ENCODE measurements at regions not wholly inside any gene's neighbourhood (a gene's known extent, or its start where the extent isn't known, plus 50 kb on each side); places are given as distances from the start of the nearest gene placed in this dataset.

GRCh38 chr4:17336524-17336961 lies 175.3 kb downstream of the QDPR start:
- no peak overlapping the region for H3K4me2 ChIP-seq (ENCODE audit: low read length)
- no peak overlapping the region for H3K4me3 ChIP-seq (ENCODE audit: low read depth, low read length)
- DNase-seq, result no peak
- H3K14ac ChIP-seq (ENCODE audit: low read length), result no peak overlapping the region
- H3K4ac ChIP-seq (ENCODE audit: low read depth, low read length), result no peak overlapping the region
- no CpG with 5 or more reads among the region's 10 CpGs for WGBS (ENCODE audit: extremely low coverage, insufficient coverage, insufficient read length)
- no peak overlapping the region for H3K23ac ChIP-seq (ENCODE audit: low read length)
- no peak overlapping the region for H2BK120ac ChIP-seq (ENCODE audit: insufficient read depth, low read length, poor library complexity)
- no peak overlapping the region for H3K9ac ChIP-seq (ENCODE audit: low read length)
- no peak overlapping the region for H2BK12ac ChIP-seq (ENCODE audit: low read length)
- no peak overlapping the region for H2AK5ac ChIP-seq (ENCODE audit: low read length)
- H3K27ac ChIP-seq (ENCODE audit: low read depth, low read length), result no peak overlapping the region
- H3K9me3 ChIP-seq (ENCODE audit: insufficient read depth, low read depth, low read length), result no peaks in the 10 kb centered on the region
- H4K8ac ChIP-seq (ENCODE audit: low read depth, low read length), result no peak overlapping the region
- H3K36me3 ChIP-seq (ENCODE audit: control insufficient read depth in 1 of 2, insufficient read depth in 2 of 2, low read length in 2 of 2), result no peaks in the 10 kb centered on the region
- H3K4me1 ChIP-seq (ENCODE audit: control insufficient read depth in 1 of 2, insufficient read depth in 2 of 2, low read length in 2 of 2), result no peaks in the 10 kb centered on the region
- no peaks in the 10 kb centered on the region for H3K79me2 ChIP-seq (ENCODE audit: control insufficient read depth, insufficient read depth, low read length, poor library complexity)
- no peak overlapping the region for H4K91ac ChIP-seq (ENCODE audit: low read depth, low read length)
- no peak overlapping the region for H3K18ac ChIP-seq (ENCODE audit: low read length)
- H2AFZ ChIP-seq (ENCODE audit: insufficient read depth, low read length, poor library complexity), result no peak overlapping the region
- no peak overlapping the region for H4K12ac ChIP-seq (ENCODE audit: low read depth, low read length)
- no peak overlapping the region for H2BK5ac ChIP-seq (ENCODE audit: low read depth, low read length, poor library complexity)
- H3K27me3 ChIP-seq (ENCODE audit: insufficient read depth, low read length), result no peaks in the 10 kb centered on the region
- H3K79me1 ChIP-seq (ENCODE audit: low read length), result no peaks in the 10 kb centered on the region

GRCh38 chr4:17336069-17336468 lies 175.8 kb downstream of the QDPR start:
- no peaks in the 10 kb centered on the region for H3K79me2 ChIP-seq (ENCODE audit: control insufficient read depth, insufficient read depth, low read length, poor library complexity)
- H2AFZ ChIP-seq (ENCODE audit: insufficient read depth, low read length, poor library complexity), result no peak overlapping the region
- no peak overlapping the region for H3K4me2 ChIP-seq (ENCODE audit: low read length)
- H2AK5ac ChIP-seq (ENCODE audit: low read length), result no peak overlapping the region
- no peaks in the 10 kb centered on the region for H3K9me3 ChIP-seq (ENCODE audit: insufficient read depth, low read depth, low read length)
- no peak overlapping the region for H4K91ac ChIP-seq (ENCODE audit: low read depth, low read length)
- no peak overlapping the region for H2BK5ac ChIP-seq (ENCODE audit: low read depth, low read length, poor library complexity)
- no peak overlapping the region for H4K12ac ChIP-seq (ENCODE audit: low read depth, low read length)
- H3K4me3 ChIP-seq (ENCODE audit: low read depth, low read length), result no peak overlapping the region
- H3K18ac ChIP-seq (ENCODE audit: low read length), result no peak overlapping the region
- no peak overlapping the region for H3K27ac ChIP-seq (ENCODE audit: low read depth, low read length)
- no peak overlapping the region for H2BK12ac ChIP-seq (ENCODE audit: low read length)
- H3K4ac ChIP-seq (ENCODE audit: low read depth, low read length), result no peak overlapping the region
- no peaks in the 10 kb centered on the region for H3K79me1 ChIP-seq (ENCODE audit: low read length)
- WGBS (ENCODE audit: extremely low coverage, insufficient coverage, insufficient read length), result no CpG with 5 or more reads among the region's 1 CpG
- H2BK120ac ChIP-seq (ENCODE audit: insufficient read depth, low read length, poor library complexity), result no peak overlapping the region
- H3K36me3 ChIP-seq (ENCODE audit: control insufficient read depth in 1 of 2, insufficient read depth in 2 of 2, low read length in 2 of 2), result no peaks in the 10 kb centered on the region
- no peaks in the 10 kb centered on the region for H3K27me3 ChIP-seq (ENCODE audit: insufficient read depth, low read length)
- H3K9ac ChIP-seq (ENCODE audit: low read length), result no peak overlapping the region
- no peak overlapping the region for H3K14ac ChIP-seq (ENCODE audit: low read length)
- no peak for DNase-seq
- H3K4me1 ChIP-seq (ENCODE audit: control insufficient read depth in 1 of 2, insufficient read depth in 2 of 2, low read length in 2 of 2), result no peaks in the 10 kb centered on the region
- no peak overlapping the region for H4K8ac ChIP-seq (ENCODE audit: low read depth, low read length)
- no peak overlapping the region for H3K23ac ChIP-seq (ENCODE audit: low read length)

GRCh38 chr4:17335371-17335770 lies 176.5 kb downstream of the QDPR start:
- Histone ChIP-seq H3K9ac (ENCODE audit: low read length) (no peak overlapping the region), H3K27me3 (ENCODE audit: insufficient read depth, low read length) (no peaks in the 10 kb centered on the region), H3K36me3 (ENCODE audit: control insufficient read depth in 1 of 2, insufficient read depth in 2 of 2, low read length in 2 of 2) (no peaks in the 10 kb centered on the region), H3K18ac (ENCODE audit: low read length) (no peak overlapping the region), H4K91ac (ENCODE audit: low read depth, low read length) (no peak overlapping the region), H2BK5ac (ENCODE audit: low read depth, low read length, poor library complexity) (no peak overlapping the region), H2BK12ac (ENCODE audit: low read length) (no peak overlapping the region), H4K8ac (ENCODE audit: low read depth, low read length) (no peak overlapping the region), H3K23ac (ENCODE audit: low read length) (no peak overlapping the region), H3K27ac (ENCODE audit: low read depth, low read length) (no peak overlapping the region), H3K14ac (ENCODE audit: low read length) (no peak overlapping the region), H3K4me1 (ENCODE audit: control insufficient read depth in 1 of 2, insufficient read depth in 2 of 2, low read length in 2 of 2) (no peaks in the 10 kb centered on the region), H3K9me3 (ENCODE audit: insufficient read depth, low read depth, low read length) (no peaks in the 10 kb centered on the region), H3K4me3 (ENCODE audit: low read depth, low read length) (no peak overlapping the region), H3K79me1 (ENCODE audit: low read length) (no peaks in the 10 kb centered on the region), H3K4me2 (ENCODE audit: low read length) (no peak overlapping the region), H2AFZ (ENCODE audit: insufficient read depth, low read length, poor library complexity) (no peak overlapping the region), H3K4ac (ENCODE audit: low read depth, low read length) (no peak overlapping the region), H2AK5ac (ENCODE audit: low read length) (no peak overlapping the region), H2BK120ac (ENCODE audit: insufficient read depth, low read length, poor library complexity) (no peak overlapping the region), H3K79me2 (ENCODE audit: control insufficient read depth, insufficient read depth, low read length, poor library complexity) (no peaks in the 10 kb centered on the region), H4K12ac (ENCODE audit: low read depth, low read length) (no peak overlapping the region)
- DNase-seq, result no peak
- no CpG with 5 or more reads among the region's 3 CpGs for WGBS (ENCODE audit: extremely low coverage, insufficient coverage, insufficient read length)

- no peaks in the 10 kb centered on the region for H3K27me3 ChIP-seq (ENCODE audit: insufficient read depth, low read length)
- H3K79me1 ChIP-seq (ENCODE audit: low read length), result no peaks in the 10 kb centered on the region
- H3K4me1 ChIP-seq (ENCODE audit: control insufficient read depth in 1 of 2, insufficient read depth in 2 of 2, low read length in 2 of 2), result no peaks in the 10 kb centered on the region
- H3K9me3 ChIP-seq (ENCODE audit: insufficient read depth, low read depth, low read length), result no peaks in the 10 kb centered on the region
- no peaks in the 10 kb centered on the region for H3K36me3 ChIP-seq (ENCODE audit: control insufficient read depth in 1 of 2, insufficient read depth in 2 of 2, low read length in 2 of 2)
- H3K18ac ChIP-seq (ENCODE audit: low read length), result no peak overlapping the region
- no peak overlapping the region for H3K27ac ChIP-seq (ENCODE audit: low read depth, low read length)
- no peak for DNase-seq
- no peak overlapping the region for H2BK5ac ChIP-seq (ENCODE audit: low read depth, low read length, poor library complexity)
- no peak overlapping the region for H3K14ac ChIP-seq (ENCODE audit: low read length)
- H3K4ac ChIP-seq (ENCODE audit: low read depth, low read length), result no peak overlapping the region
- no peak overlapping the region for H2AFZ ChIP-seq (ENCODE audit: insufficient read depth, low read length, poor library complexity)
- H3K79me2 ChIP-seq (ENCODE audit: control insufficient read depth, insufficient read depth, low read length, poor library complexity), result no peaks in the 10 kb centered on the region
- no peak overlapping the region for H2AK5ac ChIP-seq (ENCODE audit: low read length)
- no CpG with 5 or more reads among the region's 5 CpGs for WGBS (ENCODE audit: extremely low coverage, insufficient coverage, insufficient read length)
- no peak overlapping the region for H3K23ac ChIP-seq (ENCODE audit: low read length)
- H4K12ac ChIP-seq (ENCODE audit: low read depth, low read length), result no peak overlapping the region
- H2BK120ac ChIP-seq (ENCODE audit: insufficient read depth, low read length, poor library complexity), result no peak overlapping the region
- no peak overlapping the region for H4K8ac ChIP-seq (ENCODE audit: low read depth, low read length)
- no peak overlapping the region for H4K91ac ChIP-seq (ENCODE audit: low read depth, low read length)
- no peak overlapping the region for H2BK12ac ChIP-seq (ENCODE audit: low read length)
- H3K4me3 ChIP-seq (ENCODE audit: low read depth, low read length), result no peak overlapping the region
- H3K9ac ChIP-seq (ENCODE audit: low read length), result no peak overlapping the region
- no peak overlapping the region for H3K4me2 ChIP-seq (ENCODE audit: low read length)
Observed at GRCh38 chr4:17332478-17332877, 179.4 kb downstream of the QDPR start.
